Mesodermal cell (in vitro differentiated cells): ENCODE measurements at regions not wholly inside any gene's neighbourhood (a gene's known extent, or its start where the extent isn't known, plus 50 kb on each side); places are given as distances from the start of the nearest gene placed in this dataset.

Source experiments
- H3K27ac ChIP-seq: 2 replicates; pipeline ENCODE4 v1.7.0; 2013; ENCODE audit warnings: mild to moderate bottlenecking, low read depth, low read length, moderate library complexity; ENCODE audit not compliant: severe bottlenecking
- H3K36me3 ChIP-seq: 2 replicates; pipeline ENCODE4 v1.7.1; 2013; ENCODE audit warnings: mild to moderate bottlenecking, low read length, moderate library complexity; ENCODE audit not compliant: control insufficient read depth, insufficient read depth
- H3K4me1 ChIP-seq: one replicate; pipeline ENCODE4 v1.7.1; 2013; ENCODE audit warnings: mild to moderate bottlenecking, low read length; ENCODE audit not compliant: insufficient read depth, control insufficient read depth, poor library complexity, severe bottlenecking
- H3K4me3 ChIP-seq: 2 replicates; pipeline ENCODE4 v1.7.0; 2013; ENCODE audit warnings: low read length, control low read depth, mild to moderate bottlenecking; ENCODE audit not compliant: insufficient read depth, poor library complexity, severe bottlenecking; ENCODE audit errors: extremely low read depth
- H3K9me3 ChIP-seq: 2 replicates; pipeline ENCODE4 v1.7.1; 2013; ENCODE audit warnings: mild to moderate bottlenecking, low read length, moderate library complexity; ENCODE audit not compliant: control insufficient read depth
- WGBS, 2 experiments: methylation state at CpG; one replicate each; pipeline ENCODE4 v1.1.5; 2013; ENCODE audit warnings: missing lambda C conversion rate in 2 of 2; ENCODE audit not compliant: insufficient coverage in 2 of 2; 5-methylcytosine and 5-hydroxymethylcytosine counted together

- Histone ChIP-seq H3K36me3 (no peaks in the 10 kb centered on the region), H3K27ac (no peak overlapping the region), H3K4me1 (peaks cover 9% of the 10 kb centered on the region), H3K4me3 (no peak overlapping the region), H3K9me3 (peaks cover 6% of the 10 kb centered on the region)
- no CpG with 5 or more reads among the region's 2 CpGs for WGBS, 2 experiments
These were observed 452.6 kb downstream of the CDH2 start for GRCh38 chr18:27724362-27724761.

GRCh38 chr18:27723168-27723567 is 453.8 kb downstream of the CDH2 start:
- peaks cover 9% of the 10 kb centered on the region for H3K4me1 ChIP-seq
- 67% methylated on average over 1 of the region's 1 CpG; no CpG with 5 or more reads in 1 of the 2 experiments for WGBS, 2 experiments
- no peak overlapping the region for H3K27ac ChIP-seq
- no peaks in the 10 kb centered on the region for H3K36me3 ChIP-seq
- no peak overlapping the region for H3K4me3 ChIP-seq
- no peaks in the 10 kb centered on the region for H3K9me3 ChIP-seq

- Histone ChIP-seq H3K4me1 (peaks cover 10% of the 10 kb centered on the region), H3K36me3 (no peaks in the 10 kb centered on the region), H3K4me3 (no peak overlapping the region), H3K27ac (no peak overlapping the region), H3K9me3 (no peaks in the 10 kb centered on the region)
- 68 to 88% methylated on average over 5 to 6 of the region's 6 CpGs for WGBS, 2 experiments
These were observed 457.2 kb downstream of the CDH2 start for GRCh38 chr18:27719680-27720079.

GRCh38 chr18:27717816-27718215 is 459.1 kb downstream of the CDH2 start:
- H3K36me3 ChIP-seq = no peaks in the 10 kb centered on the region
- WGBS, 2 experiments = 64 to 79% methylated on average over 2 to 3 of the region's 3 CpGs
- no peaks in the 10 kb centered on the region for H3K9me3 ChIP-seq
- peaks cover 22% of the 10 kb centered on the region for H3K4me1 ChIP-seq
- no peak overlapping the region for H3K27ac ChIP-seq
- H3K4me3 ChIP-seq = no peak overlapping the region

GRCh38 chr18:27717250-27717649 is 459.7 kb downstream of the CDH2 start:
- no peaks in the 10 kb centered on the region for H3K9me3 ChIP-seq
- no peak overlapping the region for H3K27ac ChIP-seq
- no peak overlapping the region for H3K4me3 ChIP-seq
- no peaks in the 10 kb centered on the region for H3K36me3 ChIP-seq
- 88 to 94% methylated on average over 3 to 4 of the region's 4 CpGs for WGBS, 2 experiments
- peaks cover 25% of the 10 kb centered on the region for H3K4me1 ChIP-seq

GRCh38 chr18:27715751-27716150 is 461.2 kb downstream of the CDH2 start:
- Histone ChIP-seq H3K36me3 (no peaks in the 10 kb centered on the region), H3K27ac (no peak overlapping the region), H3K4me3 (no peak overlapping the region), H3K4me1 (peaks cover 30% of the 10 kb centered on the region), H3K9me3 (no peaks in the 10 kb centered on the region)
- no CpG with 5 or more reads among the region's 3 CpGs for WGBS, 2 experiments

GRCh38 chr18:27713738-27714095 is 463.2 kb downstream of the CDH2 start:
- no peak overlapping the region for H3K4me3 ChIP-seq
- H3K27ac ChIP-seq = peak overlapping the region; percentile 80
- H3K4me1 ChIP-seq = peaks cover 30% of the 10 kb centered on the region
- no peaks in the 10 kb centered on the region for H3K36me3 ChIP-seq
- 50% methylated on average over 1 of the region's 3 CpGs; no CpG with 5 or more reads in 1 of the 2 experiments for WGBS, 2 experiments
- H3K9me3 ChIP-seq = no peaks in the 10 kb centered on the region

GRCh38 chr18:27713037-27713737 is 463.7 kb downstream of the CDH2 start:
- Histone ChIP-seq H3K4me1 (peaks cover 30% of the 10 kb centered on the region), H3K27ac (peak overlapping the region; percentile 80), H3K9me3 (no peaks in the 10 kb centered on the region), H3K4me3 (no peak overlapping the region), H3K36me3 (no peaks in the 10 kb centered on the region)
- WGBS, 2 experiments = 0% methylated on average over 1 of the region's 2 CpGs

GRCh38 chr18:27712066-27712465 is 464.9 kb downstream of the CDH2 start:
- H3K27ac ChIP-seq = no peak overlapping the region
- WGBS, 2 experiments = 47 to 54% methylated on average over 2 of the region's 2 CpGs

GRCh38 chr18:27711382-27711781 is 465.5 kb downstream of the CDH2 start:
- Histone ChIP-seq H3K4me1 (peaks cover 30% of the 10 kb centered on the region), H3K27ac (no peak overlapping the region), H3K9me3 (no peaks in the 10 kb centered on the region), H3K36me3 (no peaks in the 10 kb centered on the region), H3K4me3 (no peak overlapping the region)

More at GRCh38 chr18:27712066-27712465, 464.9 kb downstream of the CDH2 start:
- no peak overlapping the region for H3K4me3 ChIP-seq
- no peaks in the 10 kb centered on the region for H3K9me3 ChIP-seq
- peaks cover 30% of the 10 kb centered on the region for H3K4me1 ChIP-seq
- no peaks in the 10 kb centered on the region for H3K36me3 ChIP-seq

- Histone ChIP-seq H3K4me1 (peaks cover 36% of the 10 kb centered on the region), H3K36me3 (no peaks in the 10 kb centered on the region), H3K4me3 (no peak overlapping the region), H3K9me3 (no peaks in the 10 kb centered on the region), H3K27ac (no peak overlapping the region)
- no CpG with 5 or more reads among the region's 1 CpG for WGBS, 2 experiments
These were observed 467.6 kb downstream of the CDH2 start for GRCh38 chr18:27709344-27709743.
